Ishikawa (cell line): ENCODE measurements at regions not wholly inside any gene's neighbourhood (a gene's known extent, or its start where the extent isn't known, plus 50 kb on each side); places are given as distances from the start of the nearest gene placed in this dataset.

Source experiments
- CEBPB ChIP-seq: IDR thresholded peaks from 2 replicates; pipeline ENCODE4 v1.6.1; 2012
- CREB1 ChIP-seq: IDR thresholded peaks from 2 replicates; pipeline ENCODE4 v1.6.1; 2012; ENCODE audit warnings: low read depth
- EGR1 ChIP-seq: IDR thresholded peaks from 2 replicates; pipeline ENCODE4 v1.6.1; 2012
- EP300 ChIP-seq: IDR thresholded peaks from 2 replicates; pipeline ENCODE4 v1.6.1; 2012; ENCODE audit warnings: borderline replicate concordance
- FOXM1 ChIP-seq: IDR thresholded peaks from 2 replicates; pipeline ENCODE4 v1.6.1; 2012; ENCODE audit warnings: low read depth, borderline replicate concordance
- NFIC ChIP-seq: IDR thresholded peaks from 2 replicates; pipeline ENCODE4 v1.6.1; 2012
- RAD21 ChIP-seq: IDR thresholded peaks from 2 replicates; pipeline ENCODE4 v1.6.1; 2012; ENCODE audit warnings: low read depth
- TAF1 ChIP-seq: IDR thresholded peaks from 2 replicates; pipeline ENCODE4 v1.6.1; 2012; ENCODE audit warnings: low read depth, mild to moderate bottlenecking
- TCF12 ChIP-seq: IDR thresholded peaks from 2 replicates; pipeline ENCODE4 v1.6.1; 2012; ENCODE audit warnings: low read depth
- TEAD4 ChIP-seq: IDR thresholded peaks from 2 replicates; pipeline ENCODE4 v1.6.1; 2012
- YY1 ChIP-seq: IDR thresholded peaks from 2 replicates; pipeline ENCODE4 v1.6.1; 2012; ENCODE audit warnings: low read depth
- ZBTB7A ChIP-seq: IDR thresholded peaks from 2 replicates; pipeline ENCODE4 v1.6.1; 2012; ENCODE audit warnings: low read depth
- TF ChIP-seq, protein P1 (sequence below): IDR thresholded peaks from 2 replicates; pipeline ENCODE4 v1.6.1; 2012
- TF ChIP-seq, protein P2 (sequence below): IDR thresholded peaks from 2 replicates; pipeline ENCODE4 v1.6.1; 2012
- TF ChIP-seq, protein P3 (sequence below): IDR thresholded peaks from 2 replicates; pipeline ENCODE4 v1.6.1; 2012; ENCODE audit warnings: low read depth, mild to moderate bottlenecking

GRCh38 chr3:182124187-182124586 is 412.5 kb downstream of the SOX2 start:
- TF ChIP-seq TCF12: no peak
- no peak for TF ChIP-seq EGR1
- TF ChIP-seq, protein P1, sequence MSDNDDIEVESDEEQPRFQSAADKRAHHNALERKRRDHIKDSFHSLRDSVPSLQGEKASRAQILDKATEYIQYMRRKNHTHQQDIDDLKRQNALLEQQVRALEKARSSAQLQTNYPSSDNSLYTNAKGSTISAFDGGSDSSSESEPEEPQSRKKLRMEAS: no peak
- no peak for TF ChIP-seq TAF1
- no peak for TF ChIP-seq FOXM1
- TF ChIP-seq RAD21: no peak
- no peak for TF ChIP-seq TEAD4
- TF ChIP-seq CEBPB: no peak
- TF ChIP-seq NFIC: no peak
- TF ChIP-seq EP300: no peak
- TF ChIP-seq, protein P2, sequence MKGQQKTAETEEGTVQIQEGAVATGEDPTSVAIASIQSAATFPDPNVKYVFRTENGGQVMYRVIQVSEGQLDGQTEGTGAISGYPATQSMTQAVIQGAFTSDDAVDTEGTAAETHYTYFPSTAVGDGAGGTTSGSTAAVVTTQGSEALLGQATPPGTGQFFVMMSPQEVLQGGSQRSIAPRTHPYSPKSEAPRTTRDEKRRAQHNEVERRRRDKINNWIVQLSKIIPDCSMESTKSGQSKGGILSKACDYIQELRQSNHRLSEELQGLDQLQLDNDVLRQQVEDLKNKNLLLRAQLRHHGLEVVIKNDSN: no peak
- TF ChIP-seq ZBTB7A: no peak
- no peak for TF ChIP-seq CREB1
- TF ChIP-seq YY1: no peak
- TF ChIP-seq, protein P3, sequence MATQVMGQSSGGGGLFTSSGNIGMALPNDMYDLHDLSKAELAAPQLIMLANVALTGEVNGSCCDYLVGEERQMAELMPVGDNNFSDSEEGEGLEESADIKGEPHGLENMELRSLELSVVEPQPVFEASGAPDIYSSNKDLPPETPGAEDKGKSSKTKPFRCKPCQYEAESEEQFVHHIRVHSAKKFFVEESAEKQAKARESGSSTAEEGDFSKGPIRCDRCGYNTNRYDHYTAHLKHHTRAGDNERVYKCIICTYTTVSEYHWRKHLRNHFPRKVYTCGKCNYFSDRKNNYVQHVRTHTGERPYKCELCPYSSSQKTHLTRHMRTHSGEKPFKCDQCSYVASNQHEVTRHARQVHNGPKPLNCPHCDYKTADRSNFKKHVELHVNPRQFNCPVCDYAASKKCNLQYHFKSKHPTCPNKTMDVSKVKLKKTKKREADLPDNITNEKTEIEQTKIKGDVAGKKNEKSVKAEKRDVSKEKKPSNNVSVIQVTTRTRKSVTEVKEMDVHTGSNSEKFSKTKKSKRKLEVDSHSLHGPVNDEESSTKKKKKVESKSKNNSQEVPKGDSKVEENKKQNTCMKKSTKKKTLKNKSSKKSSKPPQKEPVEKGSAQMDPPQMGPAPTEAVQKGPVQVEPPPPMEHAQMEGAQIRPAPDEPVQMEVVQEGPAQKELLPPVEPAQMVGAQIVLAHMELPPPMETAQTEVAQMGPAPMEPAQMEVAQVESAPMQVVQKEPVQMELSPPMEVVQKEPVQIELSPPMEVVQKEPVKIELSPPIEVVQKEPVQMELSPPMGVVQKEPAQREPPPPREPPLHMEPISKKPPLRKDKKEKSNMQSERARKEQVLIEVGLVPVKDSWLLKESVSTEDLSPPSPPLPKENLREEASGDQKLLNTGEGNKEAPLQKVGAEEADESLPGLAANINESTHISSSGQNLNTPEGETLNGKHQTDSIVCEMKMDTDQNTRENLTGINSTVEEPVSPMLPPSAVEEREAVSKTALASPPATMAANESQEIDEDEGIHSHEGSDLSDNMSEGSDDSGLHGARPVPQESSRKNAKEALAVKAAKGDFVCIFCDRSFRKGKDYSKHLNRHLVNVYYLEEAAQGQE: no peak

GRCh38 chr3:182124716-182125115 is 413.0 kb downstream of the SOX2 start:
- TF ChIP-seq NFIC: no peak
- TF ChIP-seq TAF1: no peak
- no peak for TF ChIP-seq TEAD4
- no peak for TF ChIP-seq FOXM1
- TF ChIP-seq EGR1: no peak
- TF ChIP-seq RAD21: no peak
- TF ChIP-seq, protein P3: no peak
- TF ChIP-seq, protein P2: no peak
- TF ChIP-seq CREB1: no peak
- TF ChIP-seq YY1: no peak
- no peak for TF ChIP-seq TCF12
- no peak for TF ChIP-seq ZBTB7A

DNA sequence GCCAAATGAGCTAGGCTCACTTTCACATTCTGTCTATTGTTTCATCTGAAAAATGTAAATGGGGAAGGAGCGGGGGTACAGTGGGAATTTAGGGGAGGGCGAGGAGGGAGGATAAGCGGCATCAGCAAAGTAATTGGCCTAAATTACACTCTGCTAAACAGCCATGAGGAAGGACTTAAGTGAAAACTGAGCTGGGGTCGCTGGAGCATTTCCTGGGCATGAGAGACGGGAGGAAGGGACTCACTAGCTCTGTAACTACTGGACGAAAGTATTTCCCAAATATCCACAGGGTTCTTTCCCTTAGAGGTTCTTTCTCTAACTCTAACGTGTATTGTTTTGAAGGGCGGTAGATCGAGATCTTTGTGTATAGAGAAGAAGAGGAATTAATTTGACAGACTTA is 418.0 kb downstream of the SOX2 start:
- TF ChIP-seq TCF12: no peak
- TF ChIP-seq, protein P2: no peak
- TF ChIP-seq RAD21: no peak
- no peak for TF ChIP-seq TAF1
- TF ChIP-seq YY1: no peak
- no peak for TF ChIP-seq CREB1
- TF ChIP-seq CEBPB: no peak
- TF ChIP-seq, protein P3: no peak
- TF ChIP-seq EGR1: no peak
- no peak for TF ChIP-seq EP300
- no peak for TF ChIP-seq NFIC
- no peak for TF ChIP-seq TEAD4
- TF ChIP-seq, protein P1: no peak
- no peak for TF ChIP-seq ZBTB7A
- no peak for TF ChIP-seq FOXM1

- no peak for TF ChIP-seq ZBTB7A
- TF ChIP-seq CREB1: no peak
- TF ChIP-seq RAD21: no peak
- no peak for TF ChIP-seq TCF12
- TF ChIP-seq, protein P1: no peak
- no peak for TF ChIP-seq FOXM1
- no peak for TF ChIP-seq EP300
- TF ChIP-seq YY1: no peak
- TF ChIP-seq NFIC: no peak
- TF ChIP-seq TEAD4: no peak
- no peak for TF ChIP-seq CEBPB
Observed at GRCh38 chr3:182133752-182134151, 422.0 kb downstream of the SOX2 start.
